ENCODE measurements at regions not wholly inside any gene's neighbourhood (a gene's known extent, or its start where the extent isn't known, plus 50 kb on each side); places are given as distances from the start of the nearest gene placed in this dataset.

- TF ChIP-seq, protein P1, sequence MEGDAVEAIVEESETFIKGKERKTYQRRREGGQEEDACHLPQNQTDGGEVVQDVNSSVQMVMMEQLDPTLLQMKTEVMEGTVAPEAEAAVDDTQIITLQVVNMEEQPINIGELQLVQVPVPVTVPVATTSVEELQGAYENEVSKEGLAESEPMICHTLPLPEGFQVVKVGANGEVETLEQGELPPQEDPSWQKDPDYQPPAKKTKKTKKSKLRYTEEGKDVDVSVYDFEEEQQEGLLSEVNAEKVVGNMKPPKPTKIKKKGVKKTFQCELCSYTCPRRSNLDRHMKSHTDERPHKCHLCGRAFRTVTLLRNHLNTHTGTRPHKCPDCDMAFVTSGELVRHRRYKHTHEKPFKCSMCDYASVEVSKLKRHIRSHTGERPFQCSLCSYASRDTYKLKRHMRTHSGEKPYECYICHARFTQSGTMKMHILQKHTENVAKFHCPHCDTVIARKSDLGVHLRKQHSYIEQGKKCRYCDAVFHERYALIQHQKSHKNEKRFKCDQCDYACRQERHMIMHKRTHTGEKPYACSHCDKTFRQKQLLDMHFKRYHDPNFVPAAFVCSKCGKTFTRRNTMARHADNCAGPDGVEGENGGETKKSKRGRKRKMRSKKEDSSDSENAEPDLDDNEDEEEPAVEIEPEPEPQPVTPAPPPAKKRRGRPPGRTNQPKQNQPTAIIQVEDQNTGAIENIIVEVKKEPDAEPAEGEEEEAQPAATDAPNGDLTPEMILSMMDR (IDR thresholded peaks at IDR 0.05), result no peak
- TF ChIP-seq POLR2A (IDR thresholded peaks at IDR 0.05) (no peak), POLR2AphosphoS5 (IDR thresholded peaks at IDR 0.05) (no peak)
These were observed 412.6 kb upstream of the CTNND2 start for GRCh38 chr5:12316812-12317211.

Measured in sigmoid colon (tissue), 4 donors.